ENCODE measurements at regions not wholly inside any gene's neighbourhood (a gene's known extent, or its start where the extent isn't known, plus 50 kb on each side); places are given as distances from the start of the nearest gene placed in this dataset.

GRCh38 chr13:104355041-104355670 lies 1288.9 kb upstream of the SLC10A2 start:
- Histone ChIP-seq H3K4me1 (ENCODE audit: control insufficient read depth, insufficient read depth, low read length) (no peaks in the 10 kb centered on the region), H3K9me3 (ENCODE audit: control insufficient read depth, insufficient read depth, low read depth, low read length) (no peaks in the 10 kb centered on the region), H3K4me3 (ENCODE audit: low read depth, low read length) (no peak overlapping the region), H3K36me3 (ENCODE audit: control insufficient read depth in 2 of 2, insufficient read depth in 1 of 2, low read length in 2 of 2) (no peaks in the 10 kb centered on the region), H3K27ac (ENCODE audit: extremely low read depth, low read depth, low read length) (no peak overlapping the region)
- ChIA-PET CTCF (interaction anchor here (0.6 kb wide), 1 partner anchor 768 kb away, joined by 3 read pairs; no protein-coding TSS in a partner anchor), POLR2A (no interaction called here)
- TF ChIP-seq ZNF394 (tag by site-specific recombination; IDR thresholded peaks at IDR 0.05; ENCODE audit: borderline replicate concordance) (no peak), ZNF324 (tag by site-specific recombination; IDR thresholded peaks at IDR 0.05) (no peak), GLI2 (tag by site-specific recombination; IDR thresholded peaks at IDR 0.05; ENCODE audit: borderline replicate concordance, low read depth) (no peak), GLIS1 (tag by site-specific recombination; IDR thresholded peaks at IDR 0.05) (no peak), ZFP41 (tag by site-specific recombination; IDR thresholded peaks at IDR 0.05; ENCODE audit: borderline replicate concordance) (no peak), EGR2 (tag by site-specific recombination; IDR thresholded peaks at IDR 0.05; ENCODE audit: low read depth) (no peak), ZNF639 (tag by site-specific recombination; IDR thresholded peaks at IDR 0.05) (no peak)

DNA sequence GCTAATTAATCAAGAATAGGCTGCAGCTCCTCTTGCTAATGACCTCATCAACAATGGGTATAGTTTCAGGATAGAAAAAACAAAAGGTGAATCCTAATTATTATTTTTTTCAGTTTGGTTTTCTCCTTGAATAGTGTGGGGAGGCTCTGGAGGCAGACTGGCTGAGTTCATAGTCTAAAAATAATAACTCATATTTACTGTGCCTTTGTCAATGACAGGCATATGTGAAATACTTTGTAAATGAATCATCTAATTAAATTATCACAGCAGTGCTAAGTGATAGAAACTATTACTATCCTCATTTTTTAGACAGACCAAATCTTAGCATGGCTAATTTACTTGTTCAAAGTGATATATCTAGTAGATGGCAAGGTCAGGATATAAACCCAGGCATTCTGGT lies 1261.0 kb upstream of the SLC10A2 start:
- ChIA-PET POLR2A (no interaction called here), CTCF (no interaction called here)
- H3K4me3 ChIP-seq (ENCODE audit: low read depth, low read length), result no peak overlapping the region
- no peak overlapping the region for H3K27ac ChIP-seq (ENCODE audit: extremely low read depth, low read depth, low read length)
- no peaks in the 10 kb centered on the region for H3K4me1 ChIP-seq (ENCODE audit: control insufficient read depth, insufficient read depth, low read length)
- no peaks in the 10 kb centered on the region for H3K9me3 ChIP-seq (ENCODE audit: control insufficient read depth, insufficient read depth, low read depth, low read length)
- H3K36me3 ChIP-seq (ENCODE audit: control insufficient read depth in 2 of 2, insufficient read depth in 1 of 2, low read length in 2 of 2), result no peaks in the 10 kb centered on the region
- no peak for TF ChIP-seq ZNF558 (tag by site-specific recombination; IDR thresholded peaks at IDR 0.05)
- TF ChIP-seq ZNF202 (tag by site-specific recombination; IDR thresholded peaks at IDR 0.05; ENCODE audit: borderline replicate concordance), result no peak
- TF ChIP-seq ZNF514 (tag by site-specific recombination; IDR thresholded peaks at IDR 0.05), result no peak
- TF ChIP-seq, protein P1, sequence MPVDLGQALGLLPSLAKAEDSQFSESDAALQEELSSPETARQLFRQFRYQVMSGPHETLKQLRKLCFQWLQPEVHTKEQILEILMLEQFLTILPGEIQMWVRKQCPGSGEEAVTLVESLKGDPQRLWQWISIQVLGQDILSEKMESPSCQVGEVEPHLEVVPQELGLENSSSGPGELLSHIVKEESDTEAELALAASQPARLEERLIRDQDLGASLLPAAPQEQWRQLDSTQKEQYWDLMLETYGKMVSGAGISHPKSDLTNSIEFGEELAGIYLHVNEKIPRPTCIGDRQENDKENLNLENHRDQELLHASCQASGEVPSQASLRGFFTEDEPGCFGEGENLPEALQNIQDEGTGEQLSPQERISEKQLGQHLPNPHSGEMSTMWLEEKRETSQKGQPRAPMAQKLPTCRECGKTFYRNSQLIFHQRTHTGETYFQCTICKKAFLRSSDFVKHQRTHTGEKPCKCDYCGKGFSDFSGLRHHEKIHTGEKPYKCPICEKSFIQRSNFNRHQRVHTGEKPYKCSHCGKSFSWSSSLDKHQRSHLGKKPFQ (tag by site-specific recombination; IDR thresholded peaks at IDR 0.05), result no peak

- ChIA-PET CTCF (no interaction called here), POLR2A (no interaction called here)
- H3K4me1 ChIP-seq (ENCODE audit: control insufficient read depth, insufficient read depth, low read length), result no peaks in the 10 kb centered on the region
- H3K9me3 ChIP-seq (ENCODE audit: control insufficient read depth, insufficient read depth, low read depth, low read length), result no peaks in the 10 kb centered on the region
- no peak overlapping the region for H3K27ac ChIP-seq (ENCODE audit: extremely low read depth, low read depth, low read length)
- no peaks in the 10 kb centered on the region for H3K36me3 ChIP-seq (ENCODE audit: control insufficient read depth in 2 of 2, insufficient read depth in 1 of 2, low read length in 2 of 2)
- H3K4me3 ChIP-seq (ENCODE audit: low read depth, low read length), result no peak overlapping the region
- no peak for TF ChIP-seq FEZF1 (tag by site-specific recombination; IDR thresholded peaks at IDR 0.05)
- TF ChIP-seq ZNF610 (tag by site-specific recombination; IDR thresholded peaks at IDR 0.05; ENCODE audit: borderline replicate concordance), result no peak
- TF ChIP-seq, protein P2, sequence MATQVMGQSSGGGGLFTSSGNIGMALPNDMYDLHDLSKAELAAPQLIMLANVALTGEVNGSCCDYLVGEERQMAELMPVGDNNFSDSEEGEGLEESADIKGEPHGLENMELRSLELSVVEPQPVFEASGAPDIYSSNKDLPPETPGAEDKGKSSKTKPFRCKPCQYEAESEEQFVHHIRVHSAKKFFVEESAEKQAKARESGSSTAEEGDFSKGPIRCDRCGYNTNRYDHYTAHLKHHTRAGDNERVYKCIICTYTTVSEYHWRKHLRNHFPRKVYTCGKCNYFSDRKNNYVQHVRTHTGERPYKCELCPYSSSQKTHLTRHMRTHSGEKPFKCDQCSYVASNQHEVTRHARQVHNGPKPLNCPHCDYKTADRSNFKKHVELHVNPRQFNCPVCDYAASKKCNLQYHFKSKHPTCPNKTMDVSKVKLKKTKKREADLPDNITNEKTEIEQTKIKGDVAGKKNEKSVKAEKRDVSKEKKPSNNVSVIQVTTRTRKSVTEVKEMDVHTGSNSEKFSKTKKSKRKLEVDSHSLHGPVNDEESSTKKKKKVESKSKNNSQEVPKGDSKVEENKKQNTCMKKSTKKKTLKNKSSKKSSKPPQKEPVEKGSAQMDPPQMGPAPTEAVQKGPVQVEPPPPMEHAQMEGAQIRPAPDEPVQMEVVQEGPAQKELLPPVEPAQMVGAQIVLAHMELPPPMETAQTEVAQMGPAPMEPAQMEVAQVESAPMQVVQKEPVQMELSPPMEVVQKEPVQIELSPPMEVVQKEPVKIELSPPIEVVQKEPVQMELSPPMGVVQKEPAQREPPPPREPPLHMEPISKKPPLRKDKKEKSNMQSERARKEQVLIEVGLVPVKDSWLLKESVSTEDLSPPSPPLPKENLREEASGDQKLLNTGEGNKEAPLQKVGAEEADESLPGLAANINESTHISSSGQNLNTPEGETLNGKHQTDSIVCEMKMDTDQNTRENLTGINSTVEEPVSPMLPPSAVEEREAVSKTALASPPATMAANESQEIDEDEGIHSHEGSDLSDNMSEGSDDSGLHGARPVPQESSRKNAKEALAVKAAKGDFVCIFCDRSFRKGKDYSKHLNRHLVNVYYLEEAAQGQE (tag by site-specific recombination; IDR thresholded peaks at IDR 0.05), result no peak
- TF ChIP-seq ZNF311 (tag by site-specific recombination; IDR thresholded peaks at IDR 0.05; ENCODE audit: borderline replicate concordance), result no peak
- TF ChIP-seq ZBTB49 (tag by site-specific recombination; IDR thresholded peaks at IDR 0.05; ENCODE audit: low read depth), result no peak
- TF ChIP-seq, protein P3, sequence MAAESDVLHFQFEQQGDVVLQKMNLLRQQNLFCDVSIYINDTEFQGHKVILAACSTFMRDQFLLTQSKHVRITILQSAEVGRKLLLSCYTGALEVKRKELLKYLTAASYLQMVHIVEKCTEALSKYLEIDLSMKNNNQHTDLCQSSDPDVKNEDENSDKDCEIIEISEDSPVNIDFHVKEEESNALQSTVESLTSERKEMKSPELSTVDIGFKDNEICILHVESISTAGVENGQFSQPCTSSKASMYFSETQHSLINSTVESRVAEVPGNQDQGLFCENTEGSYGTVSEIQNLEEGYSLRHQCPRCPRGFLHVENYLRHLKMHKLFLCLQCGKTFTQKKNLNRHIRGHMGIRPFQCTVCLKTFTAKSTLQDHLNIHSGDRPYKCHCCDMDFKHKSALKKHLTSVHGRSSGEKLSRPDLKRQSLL (tag by site-specific recombination; IDR thresholded peaks at IDR 0.05), result no peak
- TF ChIP-seq ZNF341 (tag by site-specific recombination; IDR thresholded peaks at IDR 0.05; ENCODE audit: low read depth), result no peak
- TF ChIP-seq SETDB1 (IDR thresholded peaks at IDR 0.05; ENCODE audit: insufficient read length, low read length), result no peak
- TF ChIP-seq ZNF214 (tag by site-specific recombination; IDR thresholded peaks at IDR 0.05; ENCODE audit: borderline replicate concordance), result no peak
- no peak for TF ChIP-seq ZNF16 (tag by site-specific recombination; IDR thresholded peaks at IDR 0.05; ENCODE audit: low read depth)
- no peak for TF ChIP-seq ZNF10 (tag by site-specific recombination; IDR thresholded peaks at IDR 0.05)
Measured at GRCh38 chr13:104326523-104326922, 1260.3 kb upstream of the SLC10A2 start.
